GM19467 (cell line): ENCODE measurements at regions not wholly inside any gene's neighbourhood (a gene's known extent, or its start where the extent isn't known, plus 50 kb on each side); places are given as distances from the start of the nearest gene placed in this dataset.
"Not testable (repeated sequence)": the region's sequence is repeated elsewhere in the genome, so short reads cannot be mapped to it uniquely, and the experiment has no call there.

ENCODE experiments used
- ATAC-seq: cut with Tn5 transposase; IDR thresholded peaks from one replicate; pipeline ENCODE4 v1.9.1; 2021; ENCODE audit warnings: mild to moderate bottlenecking, moderate library complexity; ENCODE audit not compliant: unreplicated experiment

- ATAC-seq: no peak
These were observed 108.8 kb downstream of the NPY start for GRCh38 chr7:24392774-24393173.

GRCh38 chr7:24395512-24395911, 111.5 kb downstream of the NPY start:
- no peak for ATAC-seq

GRCh38 chr7:24396387-24396786, 112.4 kb downstream of the NPY start:
- not testable (repeated sequence) for ATAC-seq

GRCh38 chr7:24401628-24402593, 117.9 kb downstream of the NPY start:
- no peak for ATAC-seq

- no peak for ATAC-seq
These were observed 118.7 kb downstream of the NPY start for GRCh38 chr7:24402655-24403054.

- ATAC-seq: no peak
These were observed 119.6 kb downstream of the NPY start for GRCh38 chr7:24403557-24403956.

GRCh38 chr7:24404315-24404714, 120.3 kb downstream of the NPY start:
- no peak for ATAC-seq

- ATAC-seq: no peak
These were observed 121.0 kb downstream of the NPY start for GRCh38 chr7:24405002-24405401.

GRCh38 chr7:24406053-24406788, 122.2 kb downstream of the NPY start:
- no peak for ATAC-seq

GRCh38 chr7:24406789-24407299, 122.9 kb downstream of the NPY start:
- ATAC-seq: no peak

- no peak for ATAC-seq
These were observed 124.0 kb downstream of the NPY start for GRCh38 chr7:24407965-24408364.

- no peak for ATAC-seq
These were observed 124.9 kb downstream of the NPY start for GRCh38 chr7:24408798-24409430.

- no peak for ATAC-seq
These were observed 125.5 kb downstream of the NPY start for GRCh38 chr7:24409431-24410024.

- ATAC-seq: no peak
These were observed 127.2 kb downstream of the NPY start for GRCh38 chr7:24411226-24411625.

GRCh38 chr7:24417526-24418120, 133.6 kb downstream of the NPY start:
- no peak for ATAC-seq

GRCh38 chr7:24419077-24419476, 135.1 kb downstream of the NPY start:
- ATAC-seq: no peak

- no peak for ATAC-seq
These were observed 135.5 kb downstream of the NPY start for GRCh38 chr7:24419511-24419910.

GRCh38 chr7:24422441-24423010, 138.5 kb downstream of the NPY start:
- no peak for ATAC-seq

GRCh38 chr7:24425664-24426063, 141.7 kb downstream of the NPY start:
- ATAC-seq: no peak

GRCh38 chr7:24427048-24427447, 143.1 kb downstream of the NPY start:
- no peak for ATAC-seq
